ENCODE measurements at regions not wholly inside any gene's neighbourhood (a gene's known extent, or its start where the extent isn't known, plus 50 kb on each side); places are given as distances from the start of the nearest gene placed in this dataset.

DNA sequence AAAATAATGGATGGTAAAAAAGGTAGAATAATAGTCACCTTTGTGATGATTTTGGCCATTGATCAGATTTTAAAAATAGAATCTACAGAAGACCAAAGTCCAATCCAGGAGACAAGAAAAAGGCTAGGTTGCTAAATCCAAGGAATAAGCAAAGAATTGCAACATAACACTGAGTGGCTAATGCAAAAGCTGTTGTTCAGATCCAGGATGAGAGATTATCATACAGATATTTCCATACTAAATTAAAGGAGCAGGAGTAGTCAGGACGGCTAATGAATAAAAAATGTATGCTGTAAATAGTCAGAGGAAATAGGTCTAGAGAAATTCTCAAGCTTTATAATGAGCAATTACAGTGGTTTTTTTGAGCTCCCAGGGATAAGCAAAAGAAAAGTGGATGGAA, 745.9 kb upstream of the ACVR2A start:
- TF ChIP-seq, protein P1, sequence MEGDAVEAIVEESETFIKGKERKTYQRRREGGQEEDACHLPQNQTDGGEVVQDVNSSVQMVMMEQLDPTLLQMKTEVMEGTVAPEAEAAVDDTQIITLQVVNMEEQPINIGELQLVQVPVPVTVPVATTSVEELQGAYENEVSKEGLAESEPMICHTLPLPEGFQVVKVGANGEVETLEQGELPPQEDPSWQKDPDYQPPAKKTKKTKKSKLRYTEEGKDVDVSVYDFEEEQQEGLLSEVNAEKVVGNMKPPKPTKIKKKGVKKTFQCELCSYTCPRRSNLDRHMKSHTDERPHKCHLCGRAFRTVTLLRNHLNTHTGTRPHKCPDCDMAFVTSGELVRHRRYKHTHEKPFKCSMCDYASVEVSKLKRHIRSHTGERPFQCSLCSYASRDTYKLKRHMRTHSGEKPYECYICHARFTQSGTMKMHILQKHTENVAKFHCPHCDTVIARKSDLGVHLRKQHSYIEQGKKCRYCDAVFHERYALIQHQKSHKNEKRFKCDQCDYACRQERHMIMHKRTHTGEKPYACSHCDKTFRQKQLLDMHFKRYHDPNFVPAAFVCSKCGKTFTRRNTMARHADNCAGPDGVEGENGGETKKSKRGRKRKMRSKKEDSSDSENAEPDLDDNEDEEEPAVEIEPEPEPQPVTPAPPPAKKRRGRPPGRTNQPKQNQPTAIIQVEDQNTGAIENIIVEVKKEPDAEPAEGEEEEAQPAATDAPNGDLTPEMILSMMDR (conservative IDR thresholded peaks at IDR 0.05): no peak
- TF ChIP-seq EZH2 (IDR thresholded peaks at IDR 0.05; ENCODE audit: low read depth): no peak
